Lower leg skin (tissue), 4 donors: ENCODE measurements at regions not wholly inside any gene's neighbourhood (a gene's known extent, or its start where the extent isn't known, plus 50 kb on each side); places are given as distances from the start of the nearest gene placed in this dataset.
"Not testable (repeated sequence)": the region's sequence is repeated elsewhere in the genome, so short reads cannot be mapped to it uniquely, and the experiment has no call there.

Source experiments
- DNase-seq, 2 donors: peaks; one replicate each; pipeline ENCODE4 v3.0.0-alpha.2; 2019; ENCODE audit warnings: low spot score in 2 of 2
- H3K4me3 ChIP-seq: fragments of 200-600 bp; sonication (generic); 2 replicates; pipeline ENCODE4 v1.5.1; 2017; ENCODE audit warnings: mild to moderate bottlenecking, low read depth; ENCODE audit not compliant: poor library complexity, severe bottlenecking
- POLR2A ChIP-seq, 2 donors: fragments of 450-650 bp; IDR thresholded peaks; one replicate each; pipeline ENCODE4 v1.6.1; 2016 to 2017; ENCODE audit warnings: antibody characterized with exemption in 2 of 2, mild to moderate bottlenecking in 1 of 2, moderate library complexity in 1 of 2
- WGBS, 2 donors: methylation state at CpG; one replicate each; pipeline ENCODE4 v1.1.5; 2018; 5-methylcytosine and 5-hydroxymethylcytosine counted together
- intact Hi-C: fragments of 100-400 bp; cut with DNase I; formaldehyde crosslinking; loops from one replicate; pipeline ENCODE4 v1.15.0; 2023; ENCODE audit warnings: low total_unique reads
- TF ChIP-seq, protein P1 (sequence below), 3 donors: fragments of 450-650 bp; IDR thresholded peaks; one replicate each; pipeline ENCODE4 v1.5.1; 2016; ENCODE audit warnings: antibody characterized with exemption in 3 of 3, mild to moderate bottlenecking in 3 of 3, moderate library complexity in 2 of 3

DNA sequence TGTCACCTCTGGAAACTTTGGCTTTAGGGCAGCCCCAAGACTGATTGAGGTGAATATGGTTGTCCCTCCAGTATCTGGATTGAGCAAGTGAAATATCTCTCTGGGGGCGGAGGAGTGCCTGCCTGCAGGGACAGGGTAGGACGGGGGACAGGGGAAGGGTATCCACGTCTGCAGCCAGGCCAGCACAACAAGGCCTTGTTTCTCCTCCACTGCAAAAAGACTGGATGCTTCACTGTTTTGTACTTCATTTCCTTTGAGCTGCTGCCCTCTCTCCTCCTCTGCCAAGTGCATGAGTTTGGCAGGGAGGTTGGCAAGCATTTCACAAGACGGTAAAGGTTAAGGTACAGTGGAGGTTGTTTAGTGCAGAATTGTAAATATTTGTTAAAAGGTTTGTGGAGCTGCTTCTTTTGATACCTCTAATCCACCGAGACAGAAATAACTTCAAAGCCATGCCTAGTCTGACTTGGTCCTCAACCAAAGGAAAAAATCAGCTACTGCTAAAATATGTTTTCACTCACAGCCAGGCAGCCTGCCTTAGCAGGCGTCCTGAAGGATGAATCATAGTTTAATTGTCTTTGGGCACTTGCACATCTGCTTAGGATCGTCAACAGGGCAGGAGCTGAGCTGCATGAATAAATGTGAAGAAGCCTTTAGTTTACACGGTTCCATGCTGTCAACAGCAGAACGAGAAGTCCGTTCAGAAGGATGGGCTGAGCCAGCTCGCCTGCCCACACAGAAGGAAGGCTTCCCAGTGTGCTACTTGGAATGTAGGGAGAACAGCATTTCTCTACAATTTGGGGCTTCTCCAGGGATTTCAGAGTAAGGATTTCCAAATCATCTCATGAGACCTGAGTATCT lies 269.7 kb downstream of the TTC6 start:
- whole genome bisulfite sequencing, 2 donors = 31 to 34% methylated on average over 10 to 11 of the region's 11 CpGs
- DNase-seq = no peak
- no peak for TF ChIP-seq POLR2A (IDR thresholded peaks at IDR 0.05)
- TF ChIP-seq, protein P1, sequence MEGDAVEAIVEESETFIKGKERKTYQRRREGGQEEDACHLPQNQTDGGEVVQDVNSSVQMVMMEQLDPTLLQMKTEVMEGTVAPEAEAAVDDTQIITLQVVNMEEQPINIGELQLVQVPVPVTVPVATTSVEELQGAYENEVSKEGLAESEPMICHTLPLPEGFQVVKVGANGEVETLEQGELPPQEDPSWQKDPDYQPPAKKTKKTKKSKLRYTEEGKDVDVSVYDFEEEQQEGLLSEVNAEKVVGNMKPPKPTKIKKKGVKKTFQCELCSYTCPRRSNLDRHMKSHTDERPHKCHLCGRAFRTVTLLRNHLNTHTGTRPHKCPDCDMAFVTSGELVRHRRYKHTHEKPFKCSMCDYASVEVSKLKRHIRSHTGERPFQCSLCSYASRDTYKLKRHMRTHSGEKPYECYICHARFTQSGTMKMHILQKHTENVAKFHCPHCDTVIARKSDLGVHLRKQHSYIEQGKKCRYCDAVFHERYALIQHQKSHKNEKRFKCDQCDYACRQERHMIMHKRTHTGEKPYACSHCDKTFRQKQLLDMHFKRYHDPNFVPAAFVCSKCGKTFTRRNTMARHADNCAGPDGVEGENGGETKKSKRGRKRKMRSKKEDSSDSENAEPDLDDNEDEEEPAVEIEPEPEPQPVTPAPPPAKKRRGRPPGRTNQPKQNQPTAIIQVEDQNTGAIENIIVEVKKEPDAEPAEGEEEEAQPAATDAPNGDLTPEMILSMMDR (IDR thresholded peaks at IDR 0.05) = no peak
- intact Hi-C loops = loop anchor here (10.0 kb wide), 1 partner anchor 1070 kb away; no protein-coding TSS in a partner anchor
- no peak overlapping the region for H3K4me3 ChIP-seq

DNA sequence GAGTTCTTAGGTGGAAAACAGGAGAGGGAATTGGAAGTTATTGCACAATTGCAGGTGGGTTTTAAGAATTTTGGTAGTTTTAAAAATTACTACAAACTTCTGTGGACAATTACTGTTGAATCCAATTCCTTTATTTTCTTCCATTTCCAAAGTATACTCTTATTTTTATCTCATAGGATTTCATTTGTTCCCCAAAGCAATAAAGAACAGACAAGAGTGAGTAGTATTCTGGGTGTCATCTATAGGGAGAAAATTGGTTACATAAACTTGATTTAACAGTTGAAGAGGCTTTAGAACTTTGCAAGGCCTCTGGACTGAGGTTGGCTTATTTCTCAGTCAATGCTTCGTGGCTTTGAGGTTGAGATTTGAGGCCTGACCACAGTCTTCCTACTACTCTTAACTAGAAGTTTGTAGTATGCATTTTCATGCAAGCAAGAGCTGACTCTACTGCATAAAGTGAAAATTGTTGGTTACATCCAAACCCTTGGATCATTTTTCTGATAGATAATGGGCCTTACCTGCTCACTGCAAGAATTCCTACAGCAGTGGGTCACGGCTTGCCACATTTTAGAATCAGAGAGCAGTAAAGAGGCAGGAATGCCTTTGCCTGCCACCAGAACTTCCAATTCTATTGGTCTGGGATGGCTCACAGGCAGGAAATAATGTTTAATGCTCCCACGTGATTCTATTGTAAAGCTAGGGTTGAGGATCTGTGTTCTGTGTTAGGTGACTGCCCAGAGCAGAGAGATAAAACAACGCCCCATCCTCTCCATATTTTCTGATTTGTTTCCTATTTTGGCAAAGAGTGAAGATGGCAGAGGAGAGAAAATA lies 270.5 kb downstream of the TTC6 start:
- no peak for TF ChIP-seq POLR2A (IDR thresholded peaks at IDR 0.05)
- TF ChIP-seq, protein P1 (IDR thresholded peaks at IDR 0.05) = no peak
- H3K4me3 ChIP-seq = no peak overlapping the region
- intact Hi-C loops = loop anchor here (10.0 kb wide), 1 partner anchor 1071 kb away; no protein-coding TSS in a partner anchor
- DNase-seq = no peak
- WGBS, 2 donors = 81 to 82% methylated on average over 4 of the region's 4 CpGs

DNA sequence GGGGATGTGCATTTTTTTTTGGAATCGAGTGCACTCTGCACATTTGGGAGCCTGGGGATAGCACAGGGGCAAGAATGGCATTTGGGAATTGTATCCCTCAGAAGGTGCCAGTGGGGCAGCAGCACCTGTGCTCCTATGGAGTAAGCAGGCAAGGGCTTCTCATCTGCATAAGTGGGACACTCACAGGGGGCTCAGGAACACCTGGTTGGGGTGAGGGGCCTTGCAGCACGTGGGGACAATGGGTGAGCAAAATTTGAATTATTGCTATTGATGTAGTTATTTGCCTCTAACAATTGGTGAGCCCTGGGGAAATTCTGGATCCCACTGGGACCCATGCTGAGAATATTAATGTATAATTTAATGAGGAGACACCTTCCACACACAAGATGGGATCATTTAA lies 274.2 kb downstream of the TTC6 start:
- H3K4me3 ChIP-seq = no peak overlapping the region
- 40 to 59% methylated on average over 2 of the region's 2 CpGs for WGBS, 2 donors
- TF ChIP-seq POLR2A (IDR thresholded peaks at IDR 0.05) = no peak
- TF ChIP-seq, protein P1 (IDR thresholded peaks at IDR 0.05) = no peak
- no peak for DNase-seq
- intact Hi-C loops = loop anchor here (10.0 kb wide), 2 partner anchors 615 to 1075 kb away; no protein-coding TSS in a partner anchor

DNA sequence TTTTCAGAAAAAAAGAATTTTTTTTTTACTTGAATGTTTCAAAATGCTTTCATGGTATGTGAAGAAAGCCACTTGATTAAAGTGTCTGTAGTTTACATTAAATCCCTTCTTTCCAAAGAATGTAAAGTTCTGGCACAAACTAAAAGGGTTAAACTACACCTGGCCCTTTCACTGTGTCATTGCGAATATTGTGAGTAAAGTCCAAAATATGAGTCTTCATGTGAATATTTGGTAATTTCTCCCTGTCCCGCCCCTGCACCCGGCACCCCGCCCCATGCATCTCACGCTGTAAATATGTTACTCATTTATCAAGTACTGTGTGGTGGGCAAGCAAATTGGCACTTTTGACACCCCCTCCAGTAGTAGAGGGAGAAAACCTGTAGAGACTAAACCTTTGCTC lies 274.7 kb downstream of the TTC6 start:
- no peak for DNase-seq
- WGBS, 2 donors = 74 to 81% methylated on average over 5 of the region's 5 CpGs
- no peak overlapping the region for H3K4me3 ChIP-seq
- TF ChIP-seq, protein P1 (IDR thresholded peaks at IDR 0.05) = no peak
- TF ChIP-seq POLR2A (IDR thresholded peaks at IDR 0.05) = no peak
- intact Hi-C loops = loop anchor here (10.0 kb wide), 1 partner anchor 615 kb away; no protein-coding TSS in a partner anchor

DNA sequence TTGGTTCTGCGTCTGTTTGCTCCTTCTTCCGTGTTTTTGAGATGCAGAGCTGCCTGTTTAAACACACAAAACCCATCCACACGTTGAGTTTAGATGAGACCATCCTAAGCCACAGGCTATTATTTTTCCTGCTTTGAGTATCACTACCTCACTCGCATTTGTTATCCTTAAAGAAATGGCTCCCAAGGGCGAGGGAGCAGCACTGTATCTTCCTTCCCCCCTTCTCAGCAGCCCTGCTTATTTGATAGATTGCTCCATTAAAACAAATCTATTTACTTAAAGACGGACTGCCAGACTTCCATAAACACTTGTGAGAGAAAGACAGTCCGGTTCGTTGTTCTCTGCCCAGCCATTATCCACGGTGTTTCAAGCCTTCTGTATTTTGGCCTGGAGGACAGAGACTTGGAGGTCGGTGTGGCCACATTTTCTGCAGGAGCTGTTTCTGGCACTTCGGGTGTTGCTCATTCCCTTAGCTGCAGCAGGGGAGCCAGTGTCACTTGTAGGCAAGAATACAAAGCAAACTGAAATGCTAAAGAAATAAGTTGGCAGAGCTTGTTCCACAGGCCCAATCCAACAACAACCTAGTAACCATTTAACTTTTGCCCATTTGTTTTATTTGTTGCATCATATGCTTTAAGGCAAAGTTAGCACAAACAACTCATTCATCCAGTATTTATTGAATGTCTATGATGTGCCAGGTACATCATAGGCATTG lies 275.4 kb downstream of the TTC6 start:
- no peak overlapping the region for H3K4me3 ChIP-seq
- DNase-seq = no peak
- intact Hi-C loops = loop anchor here (10.0 kb wide), 1 partner anchor 616 kb away; no protein-coding TSS in a partner anchor
- no peak for TF ChIP-seq POLR2A (IDR thresholded peaks at IDR 0.05)
- TF ChIP-seq, protein P1 (IDR thresholded peaks at IDR 0.05) = no peak
- 70 to 76% methylated on average over 11 of the region's 11 CpGs for WGBS, 2 donors

GRCh38 chr14:37874065-37874428 lies 278.6 kb downstream of the TTC6 start:
- H3K4me3 ChIP-seq, DNase-seq: not testable (repeated sequence)
- intact Hi-C loops = loop anchor here (10.0 kb wide), 1 partner anchor 619 kb away; no protein-coding TSS in a partner anchor
- 94 to 96% methylated on average over 10 of the region's 10 CpGs for WGBS, 2 donors
